HUES48 (cell line): ENCODE measurements at regions not wholly inside any gene's neighbourhood (a gene's known extent, or its start where the extent isn't known, plus 50 kb on each side); places are given as distances from the start of the nearest gene placed in this dataset.

Source experiments
- H3K27ac ChIP-seq: one replicate; pipeline ENCODE4 v1.7.0; 2013; ENCODE audit warnings: low read depth, low read length, inconsistent platforms
- H3K27me3 ChIP-seq: 2 replicates; pipeline ENCODE4 v1.6.1; 2013; ENCODE audit warnings: mild to moderate bottlenecking, low read length; ENCODE audit not compliant: control insufficient read depth, insufficient read depth
- H3K36me3 ChIP-seq: 2 replicates; pipeline ENCODE4 v1.6.1; 2013; ENCODE audit warnings: low read length; ENCODE audit not compliant: control insufficient read depth, insufficient read depth
- H3K4me1 ChIP-seq: 2 replicates; pipeline ENCODE4 v1.6.1; 2013; ENCODE audit warnings: mild to moderate bottlenecking, low read length; ENCODE audit not compliant: control insufficient read depth, insufficient read depth
- H3K4me3 ChIP-seq: 2 replicates; pipeline ENCODE4 v1.5.1; 2013; ENCODE audit warnings: mild to moderate bottlenecking, low read depth, low read length
- H3K9ac ChIP-seq: 2 replicates; pipeline ENCODE4 v1.6.1; 2013; ENCODE audit warnings: mild to moderate bottlenecking, low read depth, low read length, moderate library complexity
- H3K9me3 ChIP-seq: 2 replicates; pipeline ENCODE4 v1.6.1; 2013; ENCODE audit warnings: low read length; ENCODE audit not compliant: control insufficient read depth, insufficient read depth

GRCh38 chr4:175215208-175215607, 297.1 kb downstream of the ADAM29 start:
- Histone ChIP-seq H3K4me1 (no peaks in the 10 kb centered on the region), H3K9ac (no peak overlapping the region), H3K36me3 (no peaks in the 10 kb centered on the region), H3K9me3 (peaks cover 44% of the 10 kb centered on the region), H3K27ac (no peak overlapping the region), H3K4me3 (no peak overlapping the region), H3K27me3 (peaks cover 14% of the 10 kb centered on the region)

GRCh38 chr4:175215657-175216056, 297.5 kb downstream of the ADAM29 start:
- no peak overlapping the region for H3K27ac ChIP-seq
- H3K9ac ChIP-seq: no peak overlapping the region
- H3K36me3 ChIP-seq: no peaks in the 10 kb centered on the region
- no peak overlapping the region for H3K4me3 ChIP-seq
- H3K4me1 ChIP-seq: no peaks in the 10 kb centered on the region
- peaks cover 14% of the 10 kb centered on the region for H3K27me3 ChIP-seq
- H3K9me3 ChIP-seq: peaks cover 44% of the 10 kb centered on the region

GRCh38 chr4:175229154-175229553, 311.0 kb downstream of the ADAM29 start:
- H3K4me1 ChIP-seq: no peaks in the 10 kb centered on the region
- no peak overlapping the region for H3K27ac ChIP-seq
- no peak overlapping the region for H3K4me3 ChIP-seq
- no peaks in the 10 kb centered on the region for H3K27me3 ChIP-seq
- no peaks in the 10 kb centered on the region for H3K36me3 ChIP-seq
- no peaks in the 10 kb centered on the region for H3K9me3 ChIP-seq
- no peak overlapping the region for H3K9ac ChIP-seq

- Histone ChIP-seq H3K36me3 (no peaks in the 10 kb centered on the region), H3K9me3 (no peaks in the 10 kb centered on the region), H3K9ac (no peak overlapping the region), H3K4me1 (no peaks in the 10 kb centered on the region), H3K27ac (no peak overlapping the region), H3K27me3 (no peaks in the 10 kb centered on the region), H3K4me3 (no peak overlapping the region)
Measured at GRCh38 chr4:175234162-175234561, 316.0 kb downstream of the ADAM29 start.

- Histone ChIP-seq H3K4me1 (no peaks in the 10 kb centered on the region), H3K27ac (no peak overlapping the region), H3K9me3 (no peaks in the 10 kb centered on the region), H3K9ac (no peak overlapping the region), H3K4me3 (no peak overlapping the region), H3K27me3 (no peaks in the 10 kb centered on the region), H3K36me3 (no peaks in the 10 kb centered on the region)
Measured at GRCh38 chr4:175238827-175239517, 320.8 kb downstream of the ADAM29 start.

GRCh38 chr4:175246941-175247340, 328.8 kb downstream of the ADAM29 start:
- no peaks in the 10 kb centered on the region for H3K36me3 ChIP-seq
- H3K27me3 ChIP-seq: no peaks in the 10 kb centered on the region
- no peak overlapping the region for H3K9ac ChIP-seq
- H3K4me1 ChIP-seq: no peaks in the 10 kb centered on the region
- H3K9me3 ChIP-seq: no peaks in the 10 kb centered on the region
- H3K27ac ChIP-seq: no peak overlapping the region
- no peak overlapping the region for H3K4me3 ChIP-seq

GRCh38 chr4:175252642-175253041, 334.5 kb downstream of the ADAM29 start:
- Histone ChIP-seq H3K4me3 (no peak overlapping the region), H3K27ac (no peak overlapping the region), H3K9me3 (no peaks in the 10 kb centered on the region), H3K36me3 (no peaks in the 10 kb centered on the region), H3K9ac (no peak overlapping the region), H3K27me3 (no peaks in the 10 kb centered on the region), H3K4me1 (no peaks in the 10 kb centered on the region)

- no peak overlapping the region for H3K9ac ChIP-seq
- H3K36me3 ChIP-seq: no peaks in the 10 kb centered on the region
- H3K9me3 ChIP-seq: no peaks in the 10 kb centered on the region
- H3K27ac ChIP-seq: no peak overlapping the region
- H3K27me3 ChIP-seq: no peaks in the 10 kb centered on the region
- no peaks in the 10 kb centered on the region for H3K4me1 ChIP-seq
- no peak overlapping the region for H3K4me3 ChIP-seq
Measured at GRCh38 chr4:175253184-175253902, 335.2 kb downstream of the ADAM29 start.

- Histone ChIP-seq H3K9ac (no peak overlapping the region), H3K27ac (no peak overlapping the region), H3K36me3 (no peaks in the 10 kb centered on the region), H3K27me3 (no peaks in the 10 kb centered on the region), H3K9me3 (no peaks in the 10 kb centered on the region), H3K4me1 (peaks cover 16% of the 10 kb centered on the region), H3K4me3 (no peak overlapping the region)
Measured at GRCh38 chr4:175263537-175263936, 345.4 kb downstream of the ADAM29 start.

- no peak overlapping the region for H3K4me3 ChIP-seq
- H3K27me3 ChIP-seq: no peaks in the 10 kb centered on the region
- H3K36me3 ChIP-seq: no peaks in the 10 kb centered on the region
- H3K9ac ChIP-seq: no peak overlapping the region
- H3K9me3 ChIP-seq: no peaks in the 10 kb centered on the region
- no peaks in the 10 kb centered on the region for H3K4me1 ChIP-seq
- no peak overlapping the region for H3K27ac ChIP-seq
Measured at GRCh38 chr4:175271010-175271630, 353.0 kb downstream of the ADAM29 start.
